H9 (cell line): ENCODE measurements at regions not wholly inside any gene's neighbourhood (a gene's known extent, or its start where the extent isn't known, plus 50 kb on each side); places are given as distances from the start of the nearest gene placed in this dataset.

Experiments
- DNase-seq: peaks from one replicate; pipeline ENCODE4 v3.0.0-alpha.2; 2017
- H2AFZ ChIP-seq: one replicate; pipeline ENCODE4 v1.6.1; 2013; ENCODE audit warnings: mild to moderate bottlenecking, low read length, control low read depth, moderate library complexity
- H2AK5ac ChIP-seq: 2 replicates; pipeline ENCODE4 v1.6.1; 2013; ENCODE audit warnings: low read length, control low read depth, mixed read lengths; ENCODE audit not compliant: insufficient read length
- H2BK120ac ChIP-seq: one replicate; pipeline ENCODE4 v1.6.1; 2013; ENCODE audit warnings: low read depth, mild to moderate bottlenecking, low read length, control low read depth, inconsistent platforms; ENCODE audit not compliant: poor library complexity, severe bottlenecking
- H2BK12ac ChIP-seq: 2 replicates; pipeline ENCODE4 v1.6.1; 2013; ENCODE audit warnings: low read length, control low read depth, mixed read lengths, low read depth; ENCODE audit not compliant: insufficient read length
- H2BK15ac ChIP-seq: 2 replicates; pipeline ENCODE4 v1.6.1; 2013; ENCODE audit warnings: low read depth, low read length, control low read depth
- H2BK20ac ChIP-seq: one replicate; pipeline ENCODE4 v1.6.1; 2013; ENCODE audit warnings: low read depth, mild to moderate bottlenecking, low read length, control low read depth, inconsistent platforms; ENCODE audit not compliant: poor library complexity, severe bottlenecking
- H2BK5ac ChIP-seq: 2 replicates; pipeline ENCODE4 v1.6.1; 2013; ENCODE audit warnings: low read length, control low read depth, mixed read lengths; ENCODE audit not compliant: insufficient read length
- H3K14ac ChIP-seq: 2 replicates; pipeline ENCODE4 v1.6.1; 2013; ENCODE audit warnings: low read length, control low read depth; ENCODE audit not compliant: insufficient read depth
- H3K18ac ChIP-seq: 2 replicates; pipeline ENCODE4 v1.6.1; 2013; ENCODE audit warnings: low read depth, mild to moderate bottlenecking, mixed read lengths, low read length, control low read depth; ENCODE audit not compliant: insufficient read length
- H3K23ac ChIP-seq: 2 replicates; pipeline ENCODE4 v1.6.1; 2013; ENCODE audit warnings: low read length, control low read depth, mixed read lengths, low read depth; ENCODE audit not compliant: insufficient read length
- H3K23me2 ChIP-seq: 2 replicates; pipeline ENCODE4 v1.6.1; 2013; ENCODE audit warnings: low read depth, mild to moderate bottlenecking, mixed read lengths, low read length, control low read depth; ENCODE audit not compliant: insufficient read length, poor library complexity, severe bottlenecking
- H3K27ac ChIP-seq: 2 replicates; pipeline ENCODE4 v1.5.1; 2013; ENCODE audit warnings: low read length, control low read depth, mixed read lengths, low read depth; ENCODE audit not compliant: insufficient read length
- H3K27me3 ChIP-seq: 2 replicates; pipeline ENCODE4 v1.6.1; 2013; ENCODE audit warnings: low read length, control low read depth, inconsistent platforms; ENCODE audit not compliant: insufficient read depth
- H3K4ac ChIP-seq: 2 replicates; pipeline ENCODE4 v1.6.1; 2013; ENCODE audit warnings: low read depth, mild to moderate bottlenecking, control low read depth, inconsistent platforms, low read length, moderate library complexity
- H3K4me1 ChIP-seq: 2 replicates; pipeline ENCODE4 v1.6.1; 2013; ENCODE audit warnings: low read length, control low read depth, inconsistent platforms; ENCODE audit not compliant: insufficient read depth
- H3K4me2 ChIP-seq: 2 replicates; pipeline ENCODE4 v1.6.1; 2013; ENCODE audit warnings: low read length, control low read depth, mixed read lengths; ENCODE audit not compliant: insufficient read length, insufficient read depth
- H3K56ac ChIP-seq: 2 replicates; pipeline ENCODE4 v1.6.1; 2013; ENCODE audit warnings: low read depth, mild to moderate bottlenecking, mixed read lengths, low read length, control low read depth; ENCODE audit not compliant: insufficient read length
- H3K79me1 ChIP-seq: 2 replicates; pipeline ENCODE4 v1.6.1; 2013; ENCODE audit warnings: low read depth, mild to moderate bottlenecking, moderate library complexity, low read length, control low read depth, inconsistent platforms; ENCODE audit not compliant: insufficient read depth, poor library complexity, severe bottlenecking
- H3K79me2 ChIP-seq: 2 replicates; pipeline ENCODE4 v1.6.1; 2013; ENCODE audit warnings: low read length, control low read depth, inconsistent platforms; ENCODE audit not compliant: insufficient read depth
- H3K9ac ChIP-seq: 2 replicates; pipeline ENCODE4 v1.6.1; 2013; ENCODE audit warnings: low read length, control low read depth, mixed read lengths; ENCODE audit not compliant: insufficient read length; ENCODE audit errors: extremely low read depth
- H3K9me3 ChIP-seq: one replicate; pipeline ENCODE4 v1.6.1; 2013; ENCODE audit warnings: low read depth, low read length, inconsistent platforms; ENCODE audit not compliant: control insufficient read depth
- H3T11ph ChIP-seq: one replicate; pipeline ENCODE4 v1.6.1; 2013; ENCODE audit warnings: mild to moderate bottlenecking, low read length, control low read depth, inconsistent platforms
- H4K20me1 ChIP-seq: one replicate; pipeline ENCODE4 v1.6.1; 2013; ENCODE audit not compliant: control insufficient read depth, insufficient read length, insufficient read depth
- H4K5ac ChIP-seq: 2 replicates; pipeline ENCODE4 v1.6.1; 2013; ENCODE audit warnings: low read depth, mild to moderate bottlenecking, mixed read lengths, low read length, control low read depth; ENCODE audit not compliant: insufficient read length
- H4K8ac ChIP-seq: replicated peaks from 2 replicates; pipeline ENCODE4 v1.6.1; 2013; ENCODE audit warnings: low read length, control low read depth, mixed read lengths, low read depth; ENCODE audit not compliant: insufficient read length
- H4K91ac ChIP-seq: 2 replicates; pipeline ENCODE4 v1.6.1; 2013; ENCODE audit warnings: low read depth, mild to moderate bottlenecking, moderate library complexity, mixed read lengths, low read length, control low read depth; ENCODE audit not compliant: insufficient read length
- H3K27ac Mint-ChIP-seq, 3 experiments: 2 replicates in 2 of 3; 3 replicates in 1 of 3; pipeline ENCODE4 v1.8.0; 2020 to 2021; ENCODE audit warnings: mixed read lengths in 3 of 3, mild to moderate bottlenecking in 1 of 3, moderate library complexity in 1 of 3
- H3K27me3 Mint-ChIP-seq: 2 replicates; pipeline ENCODE4 v1.8.0; 2021; ENCODE audit warnings: low read depth, mild to moderate bottlenecking, moderate library complexity, mixed read lengths
- H3K36me3 Mint-ChIP-seq, 3 experiments: 2 replicates in 2 of 3; 3 replicates in 1 of 3; pipeline ENCODE4 v1.8.0; 2020 to 2021; ENCODE audit warnings: low read depth in 3 of 3, mixed read lengths in 3 of 3; ENCODE audit not compliant: insufficient read depth in 1 of 3
- H3K4me1 Mint-ChIP-seq, 2 experiments: 2 replicates each; pipeline ENCODE4 v1.8.0; 2020; ENCODE audit warnings: mixed read lengths in 2 of 2
- H3K4me3 Mint-ChIP-seq, 2 experiments: 2 replicates in 1 of 2; 3 replicates in 1 of 2; pipeline ENCODE4 v1.8.0; 2020 to 2021; ENCODE audit warnings: mild to moderate bottlenecking in 2 of 2, mixed read lengths in 2 of 2, moderate library complexity in 1 of 2
- H3K9me3 Mint-ChIP-seq, 2 experiments: 2 replicates in 1 of 2; 3 replicates in 1 of 2; pipeline ENCODE4 v1.8.0; 2020; ENCODE audit warnings: mild to moderate bottlenecking in 2 of 2, mixed read lengths in 2 of 2, moderate library complexity in 1 of 2
- WGBS: extraction: QIAGEN DNeasy Blood & Tissue Kit; methylation state at CpG from one replicate; pipeline ENCODE4 v1.1.7; 2013; ENCODE audit warnings: missing lambda C conversion rate, low lambda C conversion rate, mixed read lengths; ENCODE audit not compliant: insufficient read length; ENCODE audit errors: extremely low coverage; 5-methylcytosine and 5-hydroxymethylcytosine counted together
- TF ChIP-seq, protein P1 (sequence below): fragments of 200-600 bp; sonication (generic); conservative IDR thresholded peaks from 3 replicates; pipeline ENCODE4 v1.8.0; 2021; ENCODE audit warnings: antibody characterized with exemption, mild to moderate bottlenecking

DNA sequence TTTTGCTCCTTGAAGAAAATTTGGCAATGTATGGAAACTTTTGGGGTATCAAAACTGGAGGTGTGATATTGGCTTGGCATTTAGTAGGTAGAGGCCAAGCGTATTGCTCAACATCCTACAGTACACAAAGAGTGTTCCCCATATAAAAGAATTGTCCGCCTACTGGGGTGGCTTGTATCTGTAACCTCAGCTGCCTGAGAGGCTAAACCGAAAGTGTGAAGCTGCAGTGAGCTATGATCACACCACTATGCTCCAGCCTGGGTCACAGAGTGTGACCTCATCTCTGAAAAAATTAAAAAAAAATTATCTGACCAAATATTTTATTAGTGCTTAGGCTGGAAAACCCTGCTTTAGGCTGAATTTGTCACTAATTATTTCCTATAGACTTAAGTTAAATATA is 483.9 kb downstream of the PYDC2 start:
- no peak overlapping the region for H4K8ac ChIP-seq
- no peak overlapping the region for H2BK15ac ChIP-seq
- no peak overlapping the region for H2BK12ac ChIP-seq
- no peaks in the 10 kb centered on the region for H3K23me2 ChIP-seq
- H3K4ac ChIP-seq, result no peak overlapping the region
- no peak overlapping the region for H4K91ac ChIP-seq
- H3K4me2 ChIP-seq, result no peak overlapping the region
- no peak for DNase-seq
- WGBS, result no CpG with 5 or more reads among the region's 3 CpGs
- H3K23ac ChIP-seq, result no peak overlapping the region
- H2BK20ac ChIP-seq, result no peak overlapping the region
- H3K79me2 ChIP-seq, result no peaks in the 10 kb centered on the region
- no peak overlapping the region for H3K56ac ChIP-seq
- Mint-ChIP-seq H3K9me3 (no peaks in the 10 kb centered on the region), H3K27ac (no peak overlapping the region), H3K27me3 (no peaks in the 10 kb centered on the region), H3K4me1 (peaks cover 3% of the 10 kb centered on the region in 2 experiments; a peak in 1 of 4 replicates), H3K36me3 (no peaks in the 10 kb centered on the region), H3K4me3 (no peak overlapping the region)
- H3K9me3 ChIP-seq, result no peaks in the 10 kb centered on the region
- no peaks in the 10 kb centered on the region for H4K20me1 ChIP-seq
- no peaks in the 10 kb centered on the region for H3K27me3 ChIP-seq
- no peak overlapping the region for H2AK5ac ChIP-seq
- H2BK5ac ChIP-seq, result no peak overlapping the region
- no peak overlapping the region for H3K18ac ChIP-seq
- no peak overlapping the region for H3K14ac ChIP-seq
- H3K27ac ChIP-seq, result no peak overlapping the region
- no peak overlapping the region for H3K9ac ChIP-seq
- H3K79me1 ChIP-seq, result no peaks in the 10 kb centered on the region
- H2BK120ac ChIP-seq, result no peak overlapping the region
- H3K4me1 ChIP-seq, result no peaks in the 10 kb centered on the region
- TF ChIP-seq, protein P1, sequence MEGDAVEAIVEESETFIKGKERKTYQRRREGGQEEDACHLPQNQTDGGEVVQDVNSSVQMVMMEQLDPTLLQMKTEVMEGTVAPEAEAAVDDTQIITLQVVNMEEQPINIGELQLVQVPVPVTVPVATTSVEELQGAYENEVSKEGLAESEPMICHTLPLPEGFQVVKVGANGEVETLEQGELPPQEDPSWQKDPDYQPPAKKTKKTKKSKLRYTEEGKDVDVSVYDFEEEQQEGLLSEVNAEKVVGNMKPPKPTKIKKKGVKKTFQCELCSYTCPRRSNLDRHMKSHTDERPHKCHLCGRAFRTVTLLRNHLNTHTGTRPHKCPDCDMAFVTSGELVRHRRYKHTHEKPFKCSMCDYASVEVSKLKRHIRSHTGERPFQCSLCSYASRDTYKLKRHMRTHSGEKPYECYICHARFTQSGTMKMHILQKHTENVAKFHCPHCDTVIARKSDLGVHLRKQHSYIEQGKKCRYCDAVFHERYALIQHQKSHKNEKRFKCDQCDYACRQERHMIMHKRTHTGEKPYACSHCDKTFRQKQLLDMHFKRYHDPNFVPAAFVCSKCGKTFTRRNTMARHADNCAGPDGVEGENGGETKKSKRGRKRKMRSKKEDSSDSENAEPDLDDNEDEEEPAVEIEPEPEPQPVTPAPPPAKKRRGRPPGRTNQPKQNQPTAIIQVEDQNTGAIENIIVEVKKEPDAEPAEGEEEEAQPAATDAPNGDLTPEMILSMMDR, result no peak
- no peak overlapping the region for H4K5ac ChIP-seq
- no peak overlapping the region for H2AFZ ChIP-seq
- H3T11ph ChIP-seq, result no peak overlapping the region
